ENCODE measurements at regions not wholly inside any gene's neighbourhood (a gene's known extent, or its start where the extent isn't known, plus 50 kb on each side); places are given as distances from the start of the nearest gene placed in this dataset.

DNA sequence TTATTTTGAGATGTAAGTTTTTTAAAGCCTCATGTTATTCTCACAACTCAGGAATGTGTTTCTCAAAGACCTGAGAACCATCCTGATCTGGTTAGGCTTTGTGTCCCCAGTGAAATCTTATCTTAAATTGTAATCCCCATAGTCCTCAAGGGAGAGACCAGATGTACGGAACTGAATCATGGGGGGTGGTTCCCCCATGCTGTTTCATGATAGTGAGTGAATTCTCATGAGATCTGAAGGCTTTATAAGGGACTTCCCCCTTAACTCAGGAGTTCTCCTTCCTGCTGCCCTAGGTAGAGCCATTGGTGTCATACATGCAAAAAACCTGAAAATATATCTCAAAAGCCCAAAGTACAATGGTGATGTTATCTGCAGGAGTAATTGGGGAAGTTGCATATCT lies 836.7 kb downstream of the CBLN2 start:
- H3K36me3 ChIP-seq (ENCODE audit: control insufficient read depth, insufficient read depth, low read length) = no peaks in the 10 kb centered on the region
- DNase-seq (ENCODE audit: extremely low read depth, insufficient read length) = no peak
- no peak overlapping the region for H3K4me3 ChIP-seq (replicated peaks; ENCODE audit: low read depth, low read length)
- TF ChIP-seq, protein P1, sequence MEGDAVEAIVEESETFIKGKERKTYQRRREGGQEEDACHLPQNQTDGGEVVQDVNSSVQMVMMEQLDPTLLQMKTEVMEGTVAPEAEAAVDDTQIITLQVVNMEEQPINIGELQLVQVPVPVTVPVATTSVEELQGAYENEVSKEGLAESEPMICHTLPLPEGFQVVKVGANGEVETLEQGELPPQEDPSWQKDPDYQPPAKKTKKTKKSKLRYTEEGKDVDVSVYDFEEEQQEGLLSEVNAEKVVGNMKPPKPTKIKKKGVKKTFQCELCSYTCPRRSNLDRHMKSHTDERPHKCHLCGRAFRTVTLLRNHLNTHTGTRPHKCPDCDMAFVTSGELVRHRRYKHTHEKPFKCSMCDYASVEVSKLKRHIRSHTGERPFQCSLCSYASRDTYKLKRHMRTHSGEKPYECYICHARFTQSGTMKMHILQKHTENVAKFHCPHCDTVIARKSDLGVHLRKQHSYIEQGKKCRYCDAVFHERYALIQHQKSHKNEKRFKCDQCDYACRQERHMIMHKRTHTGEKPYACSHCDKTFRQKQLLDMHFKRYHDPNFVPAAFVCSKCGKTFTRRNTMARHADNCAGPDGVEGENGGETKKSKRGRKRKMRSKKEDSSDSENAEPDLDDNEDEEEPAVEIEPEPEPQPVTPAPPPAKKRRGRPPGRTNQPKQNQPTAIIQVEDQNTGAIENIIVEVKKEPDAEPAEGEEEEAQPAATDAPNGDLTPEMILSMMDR (IDR thresholded peaks at IDR 0.05; ENCODE audit: insufficient read depth, low read length, poor library complexity, severe bottlenecking) = no peak
- no peaks in the 10 kb centered on the region for H3K27me3 ChIP-seq (replicated peaks; ENCODE audit: control insufficient read depth, insufficient read depth, low read length)

DNA sequence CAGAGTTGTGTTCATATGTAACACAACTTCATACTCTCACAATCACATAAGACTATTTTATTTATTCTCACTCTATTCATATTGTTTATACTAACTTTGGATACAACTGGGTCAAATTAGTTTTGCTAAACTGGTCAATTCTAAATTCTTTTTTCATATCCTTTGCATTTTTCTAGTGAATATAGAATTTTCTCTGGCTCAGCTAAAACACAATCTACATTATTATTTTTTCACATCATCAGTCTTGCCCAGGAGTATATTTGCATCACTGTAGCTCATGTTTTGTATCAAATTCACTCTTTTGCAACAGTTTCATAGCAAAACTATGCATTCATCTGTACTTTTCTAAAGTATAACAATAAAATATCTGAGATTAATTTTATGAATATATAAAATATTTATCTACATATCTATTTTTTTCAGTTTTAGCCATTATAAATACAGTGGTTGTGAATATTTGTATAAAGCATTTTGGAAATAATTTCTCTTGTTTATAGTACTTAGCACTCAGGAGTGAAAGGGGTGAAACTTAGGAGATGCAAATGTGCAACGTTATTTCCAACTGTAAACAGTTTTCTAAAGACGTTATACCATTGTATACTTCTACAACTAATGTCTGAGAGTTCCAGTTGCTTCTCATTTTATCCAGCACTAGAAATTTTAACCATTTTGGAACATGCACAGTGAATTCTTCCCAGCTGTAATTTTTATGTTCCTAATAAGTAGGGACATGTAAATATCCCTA lies 854.6 kb downstream of the CBLN2 start:
- Histone ChIP-seq H3K27me3 (replicated peaks; ENCODE audit: control insufficient read depth, insufficient read depth, low read length) (no peaks in the 10 kb centered on the region), H3K36me3 (ENCODE audit: control insufficient read depth, insufficient read depth, low read length) (no peaks in the 10 kb centered on the region), H3K4me3 (replicated peaks; ENCODE audit: low read depth, low read length) (no peak overlapping the region)
- TF ChIP-seq, protein P1 (IDR thresholded peaks at IDR 0.05; ENCODE audit: insufficient read depth, low read length, poor library complexity, severe bottlenecking) = no peak
- DNase-seq (ENCODE audit: extremely low read depth, insufficient read length) = no peak

DNA sequence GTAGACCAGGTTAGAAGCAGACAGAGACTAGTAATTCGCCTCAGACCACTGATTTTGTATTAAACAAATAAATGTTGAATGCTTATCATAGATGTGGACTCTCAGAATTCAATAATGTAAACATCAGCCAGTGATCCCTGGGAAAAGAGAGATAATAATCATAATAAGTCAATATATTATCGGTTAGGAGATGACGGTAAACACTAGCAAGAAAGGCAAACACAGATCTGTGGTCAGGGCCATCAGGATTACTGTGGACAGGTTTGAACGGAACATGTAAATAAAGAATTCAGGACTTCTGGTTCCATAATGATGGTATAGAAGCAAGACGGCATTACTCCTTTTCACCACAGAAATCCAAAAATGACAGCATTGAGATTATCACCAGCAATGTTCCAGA lies 861.6 kb downstream of the CBLN2 start:
- Histone ChIP-seq H3K36me3 (ENCODE audit: control insufficient read depth, insufficient read depth, low read length) (no peaks in the 10 kb centered on the region), H3K4me3 (replicated peaks; ENCODE audit: low read depth, low read length) (no peak overlapping the region), H3K27me3 (replicated peaks; ENCODE audit: control insufficient read depth, insufficient read depth, low read length) (no peaks in the 10 kb centered on the region)
- DNase-seq (ENCODE audit: extremely low read depth, insufficient read length) = no peak
- TF ChIP-seq, protein P1 (IDR thresholded peaks at IDR 0.05; ENCODE audit: insufficient read depth, low read length, poor library complexity, severe bottlenecking) = no peak

DNA sequence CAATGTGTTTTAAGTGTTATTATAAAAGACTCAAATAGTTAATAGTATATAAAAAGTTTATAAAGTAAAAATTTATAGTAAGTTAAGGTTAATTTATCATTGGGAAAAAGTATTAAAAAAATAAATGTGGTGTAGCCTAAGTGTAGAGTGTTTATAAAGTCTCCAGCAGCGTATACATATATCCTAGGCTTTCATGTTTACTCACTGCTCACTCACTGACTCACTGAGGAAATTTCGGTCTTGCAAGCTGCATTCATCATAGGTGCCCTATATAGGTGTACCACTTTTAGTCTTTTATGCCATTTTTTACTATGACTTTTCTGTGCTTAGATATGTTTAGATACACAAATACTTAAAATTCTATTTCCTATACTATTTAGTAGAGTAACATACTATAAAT lies 866.0 kb downstream of the CBLN2 start:
- Histone ChIP-seq H3K27me3 (replicated peaks; ENCODE audit: control insufficient read depth, insufficient read depth, low read length) (no peaks in the 10 kb centered on the region), H3K4me3 (replicated peaks; ENCODE audit: low read depth, low read length) (no peak overlapping the region), H3K36me3 (ENCODE audit: control insufficient read depth, insufficient read depth, low read length) (no peaks in the 10 kb centered on the region)
- TF ChIP-seq, protein P1 (IDR thresholded peaks at IDR 0.05; ENCODE audit: insufficient read depth, low read length, poor library complexity, severe bottlenecking) = no peak
- no peak for DNase-seq (ENCODE audit: extremely low read depth, insufficient read length)

DNA sequence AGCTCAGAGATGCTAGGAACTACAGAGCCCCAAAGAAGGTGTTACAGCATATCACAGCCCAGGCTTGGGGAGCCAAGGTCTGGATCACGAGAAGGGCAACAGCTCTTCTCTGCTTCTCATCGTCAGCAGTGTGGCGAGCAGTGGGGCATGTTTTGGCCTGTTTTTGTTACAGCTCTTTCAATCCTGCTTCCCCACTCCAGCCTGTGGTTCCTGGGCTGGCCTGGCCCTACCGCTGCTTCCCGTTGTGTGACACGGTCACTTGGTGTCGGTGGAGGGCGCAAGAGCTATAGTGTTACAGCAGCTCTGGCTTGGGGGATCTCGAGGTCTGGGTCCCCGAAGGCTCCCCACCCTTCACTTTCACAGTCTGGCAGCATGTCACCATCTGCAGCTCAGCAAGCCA lies 870.2 kb downstream of the CBLN2 start:
- DNase-seq (ENCODE audit: extremely low read depth, insufficient read length) = no peak

More for the DNA sequence above, 870.2 kb downstream of the CBLN2 start:
- Histone ChIP-seq H3K27me3 (replicated peaks; ENCODE audit: control insufficient read depth, insufficient read depth, low read length) (no peaks in the 10 kb centered on the region), H3K4me3 (replicated peaks; ENCODE audit: low read depth, low read length) (no peak overlapping the region), H3K36me3 (ENCODE audit: control insufficient read depth, insufficient read depth, low read length) (no peaks in the 10 kb centered on the region)
- TF ChIP-seq, protein P1 (IDR thresholded peaks at IDR 0.05; ENCODE audit: insufficient read depth, low read length, poor library complexity, severe bottlenecking) = no peak
